GM12878 (cell line): ENCODE measurements at regions not wholly inside any gene's neighbourhood (a gene's known extent, or its start where the extent isn't known, plus 50 kb on each side); places are given as distances from the start of the nearest gene placed in this dataset.

Experiments
- MEF2B ChIP-seq: fragments of 450-650 bp; IDR thresholded peaks from 2 replicates; pipeline ENCODE4 v1.6.1; 2018; ENCODE audit warnings: mild to moderate bottlenecking, moderate library complexity; ENCODE audit not compliant: partially characterized antibody, poor library complexity, severe bottlenecking
- TF ChIP-seq, protein P1 (sequence below): fragments of 450-650 bp; IDR thresholded peaks from 2 replicates; pipeline ENCODE4 v1.6.1; 2017; ENCODE audit warnings: mild to moderate bottlenecking, moderate library complexity
- TF ChIP-seq, protein P2 (sequence below): fragments of 450-650 bp; IDR thresholded peaks from 2 replicates; pipeline ENCODE4 v1.6.1; 2016; ENCODE audit warnings: mild to moderate bottlenecking, moderate library complexity, borderline replicate concordance

DNA sequence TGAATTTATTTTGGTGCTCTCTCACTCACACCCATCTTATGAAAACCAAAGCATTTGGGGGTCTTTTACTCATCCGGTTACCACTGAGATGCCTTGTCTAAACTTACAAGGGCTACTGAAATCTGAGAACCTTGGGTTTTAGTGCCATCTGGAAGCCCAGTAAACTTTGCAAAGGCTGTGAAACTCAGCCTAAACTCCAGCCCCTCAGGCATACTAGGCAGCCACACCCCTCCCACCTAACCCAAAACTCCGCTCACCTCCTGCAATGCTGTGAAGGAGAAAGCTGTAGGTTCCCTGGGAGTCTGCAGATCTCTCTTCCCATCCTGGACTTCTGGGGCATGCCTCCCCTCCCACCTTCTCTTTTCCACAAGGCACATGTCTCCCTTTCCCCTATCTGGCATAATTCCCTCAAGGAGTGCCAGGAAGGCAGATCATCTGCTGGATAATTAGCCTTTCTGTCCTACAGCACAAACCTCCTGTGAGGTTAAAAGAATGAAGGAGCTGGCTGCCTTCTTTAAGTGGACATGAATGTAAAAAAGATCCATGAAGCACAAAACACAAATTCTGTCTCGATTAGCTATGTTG is 71.5 kb upstream of the ANXA1 start (continued):
- TF ChIP-seq, protein P1, sequence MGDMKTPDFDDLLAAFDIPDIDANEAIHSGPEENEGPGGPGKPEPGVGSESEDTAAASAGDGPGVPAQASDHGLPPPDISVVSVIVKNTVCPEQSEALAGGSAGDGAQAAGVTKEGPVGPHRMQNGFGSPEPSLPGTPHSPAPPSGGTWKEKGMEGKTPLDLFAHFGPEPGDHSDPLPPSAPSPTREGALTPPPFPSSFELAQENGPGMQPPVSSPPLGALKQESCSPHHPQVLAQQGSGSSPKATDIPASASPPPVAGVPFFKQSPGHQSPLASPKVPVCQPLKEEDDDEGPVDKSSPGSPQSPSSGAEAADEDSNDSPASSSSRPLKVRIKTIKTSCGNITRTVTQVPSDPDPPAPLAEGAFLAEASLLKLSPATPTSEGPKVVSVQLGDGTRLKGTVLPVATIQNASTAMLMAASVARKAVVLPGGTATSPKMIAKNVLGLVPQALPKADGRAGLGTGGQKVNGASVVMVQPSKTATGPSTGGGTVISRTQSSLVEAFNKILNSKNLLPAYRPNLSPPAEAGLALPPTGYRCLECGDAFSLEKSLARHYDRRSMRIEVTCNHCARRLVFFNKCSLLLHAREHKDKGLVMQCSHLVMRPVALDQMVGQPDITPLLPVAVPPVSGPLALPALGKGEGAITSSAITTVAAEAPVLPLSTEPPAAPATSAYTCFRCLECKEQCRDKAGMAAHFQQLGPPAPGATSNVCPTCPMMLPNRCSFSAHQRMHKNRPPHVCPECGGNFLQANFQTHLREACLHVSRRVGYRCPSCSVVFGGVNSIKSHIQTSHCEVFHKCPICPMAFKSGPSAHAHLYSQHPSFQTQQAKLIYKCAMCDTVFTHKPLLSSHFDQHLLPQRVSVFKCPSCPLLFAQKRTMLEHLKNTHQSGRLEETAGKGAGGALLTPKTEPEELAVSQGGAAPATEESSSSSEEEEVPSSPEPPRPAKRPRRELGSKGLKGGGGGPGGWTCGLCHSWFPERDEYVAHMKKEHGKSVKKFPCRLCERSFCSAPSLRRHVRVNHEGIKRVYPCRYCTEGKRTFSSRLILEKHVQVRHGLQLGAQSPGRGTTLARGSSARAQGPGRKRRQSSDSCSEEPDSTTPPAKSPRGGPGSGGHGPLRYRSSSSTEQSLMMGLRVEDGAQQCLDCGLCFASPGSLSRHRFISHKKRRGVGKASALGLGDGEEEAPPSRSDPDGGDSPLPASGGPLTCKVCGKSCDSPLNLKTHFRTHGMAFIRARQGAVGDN: no peak
- TF ChIP-seq, protein P2, sequence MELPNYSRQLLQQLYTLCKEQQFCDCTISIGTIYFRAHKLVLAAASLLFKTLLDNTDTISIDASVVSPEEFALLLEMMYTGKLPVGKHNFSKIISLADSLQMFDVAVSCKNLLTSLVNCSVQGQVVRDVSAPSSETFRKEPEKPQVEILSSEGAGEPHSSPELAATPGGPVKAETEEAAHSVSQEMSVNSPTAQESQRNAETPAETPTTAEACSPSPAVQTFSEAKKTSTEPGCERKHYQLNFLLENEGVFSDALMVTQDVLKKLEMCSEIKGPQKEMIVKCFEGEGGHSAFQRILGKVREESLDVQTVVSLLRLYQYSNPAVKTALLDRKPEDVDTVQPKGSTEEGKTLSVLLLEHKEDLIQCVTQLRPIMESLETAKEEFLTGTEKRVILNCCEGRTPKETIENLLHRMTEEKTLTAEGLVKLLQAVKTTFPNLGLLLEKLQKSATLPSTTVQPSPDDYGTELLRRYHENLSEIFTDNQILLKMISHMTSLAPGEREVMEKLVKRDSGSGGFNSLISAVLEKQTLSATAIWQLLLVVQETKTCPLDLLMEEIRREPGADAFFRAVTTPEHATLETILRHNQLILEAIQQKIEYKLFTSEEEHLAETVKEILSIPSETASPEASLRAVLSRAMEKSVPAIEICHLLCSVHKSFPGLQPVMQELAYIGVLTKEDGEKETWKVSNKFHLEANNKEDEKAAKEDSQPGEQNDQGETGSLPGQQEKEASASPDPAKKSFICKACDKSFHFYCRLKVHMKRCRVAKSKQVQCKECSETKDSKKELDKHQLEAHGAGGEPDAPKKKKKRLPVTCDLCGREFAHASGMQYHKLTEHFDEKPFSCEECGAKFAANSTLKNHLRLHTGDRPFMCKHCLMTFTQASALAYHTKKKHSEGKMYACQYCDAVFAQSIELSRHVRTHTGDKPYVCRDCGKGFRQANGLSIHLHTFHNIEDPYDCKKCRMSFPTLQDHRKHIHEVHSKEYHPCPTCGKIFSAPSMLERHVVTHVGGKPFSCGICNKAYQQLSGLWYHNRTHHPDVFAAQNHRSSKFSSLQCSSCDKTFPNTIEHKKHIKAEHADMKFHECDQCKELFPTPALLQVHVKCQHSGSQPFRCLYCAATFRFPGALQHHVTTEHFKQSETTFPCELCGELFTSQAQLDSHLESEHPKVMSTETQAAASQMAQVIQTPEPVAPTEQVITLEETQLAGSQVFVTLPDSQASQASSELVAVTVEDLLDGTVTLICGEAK: no peak
- no peak for TF ChIP-seq MEF2B
